NCI-H2081 (cell line): ENCODE measurements at regions not wholly inside any gene's neighbourhood (a gene's known extent, or its start where the extent isn't known, plus 50 kb on each side); places are given as distances from the start of the nearest gene placed in this dataset.
"Not testable (repeated sequence)": the region's sequence is repeated elsewhere in the genome, so short reads cannot be mapped to it uniquely, and the experiment has no call there.

Source experiments
- DNase-seq, 2 experiments: peaks; one replicate each; lab custom pipeline; 2025; lab: John Stamatoyannopoulos, UW

DNA sequence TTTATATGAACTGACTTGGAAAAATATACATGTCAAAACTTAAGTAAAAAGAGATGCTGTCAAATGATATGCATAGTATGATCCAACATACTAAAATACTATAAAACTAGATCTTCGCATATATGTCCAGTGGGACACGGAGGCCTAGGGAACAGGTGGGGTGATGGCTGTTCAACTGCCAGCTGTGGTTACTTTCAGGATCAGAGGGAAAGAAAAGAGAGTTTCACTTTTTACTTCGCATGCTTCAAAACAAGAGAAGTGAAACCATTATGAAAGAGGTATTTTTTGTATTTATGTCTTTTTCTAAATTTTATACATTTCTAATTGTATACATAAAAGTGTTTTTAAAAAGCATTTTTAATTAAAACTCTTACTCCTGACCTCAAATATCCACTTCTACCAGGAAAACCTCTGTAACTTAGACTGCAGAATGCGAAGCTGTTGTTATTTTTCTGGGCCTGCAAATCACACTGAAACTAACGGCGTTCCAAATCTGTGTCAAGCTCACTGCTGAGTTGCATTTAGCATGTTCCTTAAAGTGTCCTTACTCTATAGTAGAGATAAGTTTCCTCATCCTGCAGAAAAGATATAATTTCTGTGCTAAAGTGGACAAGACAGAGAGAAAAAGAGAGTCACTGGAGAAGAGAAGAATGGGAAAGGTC lies 97.8 kb upstream of the SLC35G4 start:
- no peak for DNase-seq

DNA sequence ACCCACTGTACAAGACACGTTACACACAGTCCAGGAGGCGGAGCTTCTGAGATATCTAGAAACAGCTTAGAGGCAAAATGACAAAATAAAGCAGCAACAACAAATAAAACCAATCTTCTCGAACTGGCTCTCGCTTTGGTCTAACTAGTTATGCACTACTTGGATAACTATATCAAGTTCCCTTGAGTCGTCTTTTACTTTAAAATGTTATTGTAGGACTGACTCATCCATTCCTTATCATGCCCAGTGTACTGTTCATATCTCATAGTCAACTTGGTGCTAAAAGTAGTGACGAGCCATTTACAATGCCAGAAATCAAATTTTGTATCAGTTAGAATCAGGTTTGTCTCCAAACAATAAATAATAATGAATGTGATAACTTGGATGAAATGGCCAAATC lies 102.5 kb upstream of the SLC35G4 start:
- DNase-seq: no peak

GRCh38 chr18:11505993-11506392 lies 103.4 kb upstream of the SLC35G4 start:
- DNase-seq: no peak

GRCh38 chr18:11504962-11505361 lies 104.4 kb upstream of the SLC35G4 start:
- DNase-seq: no peak

DNA sequence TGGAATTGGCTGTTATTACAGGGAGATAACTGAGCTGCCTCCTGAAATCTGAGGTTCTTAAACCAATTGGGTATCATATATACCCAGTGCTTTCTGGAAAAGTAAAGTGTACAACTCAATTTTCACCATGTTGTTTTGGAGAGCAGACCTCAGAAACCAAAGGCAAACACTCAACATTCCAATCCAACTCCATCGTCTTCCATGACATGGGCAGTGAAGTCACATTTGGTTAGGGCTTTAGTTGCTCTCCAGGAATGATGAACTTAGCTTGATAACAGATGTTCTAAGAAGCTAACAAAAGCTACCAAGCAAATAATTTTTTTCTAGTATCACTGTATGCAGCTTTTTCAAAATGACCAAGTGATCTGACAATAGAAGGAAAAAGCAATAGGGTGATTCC lies 107.0 kb upstream of the SLC35G4 start:
- DNase-seq: no peak

DNA sequence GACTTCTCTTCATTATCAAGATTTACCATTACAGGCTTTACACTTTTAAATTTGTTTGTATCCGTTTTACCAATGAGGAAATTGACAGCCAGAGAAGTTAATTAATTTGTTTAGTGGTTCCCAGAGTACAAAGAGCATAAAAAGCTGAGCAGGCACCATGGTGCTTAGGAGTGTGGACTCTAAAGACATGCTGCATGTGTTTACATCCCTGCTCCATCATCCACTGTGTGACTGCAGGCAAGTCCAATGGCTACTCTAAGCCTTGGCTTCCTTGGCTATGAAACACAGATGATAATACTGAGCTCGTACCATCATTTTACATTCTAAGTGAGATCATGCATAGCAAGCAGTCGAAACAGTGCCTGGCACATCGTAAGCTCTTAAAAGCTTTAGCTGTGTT lies 108.0 kb upstream of the SLC35G4 start:
- DNase-seq: no peak

DNA sequence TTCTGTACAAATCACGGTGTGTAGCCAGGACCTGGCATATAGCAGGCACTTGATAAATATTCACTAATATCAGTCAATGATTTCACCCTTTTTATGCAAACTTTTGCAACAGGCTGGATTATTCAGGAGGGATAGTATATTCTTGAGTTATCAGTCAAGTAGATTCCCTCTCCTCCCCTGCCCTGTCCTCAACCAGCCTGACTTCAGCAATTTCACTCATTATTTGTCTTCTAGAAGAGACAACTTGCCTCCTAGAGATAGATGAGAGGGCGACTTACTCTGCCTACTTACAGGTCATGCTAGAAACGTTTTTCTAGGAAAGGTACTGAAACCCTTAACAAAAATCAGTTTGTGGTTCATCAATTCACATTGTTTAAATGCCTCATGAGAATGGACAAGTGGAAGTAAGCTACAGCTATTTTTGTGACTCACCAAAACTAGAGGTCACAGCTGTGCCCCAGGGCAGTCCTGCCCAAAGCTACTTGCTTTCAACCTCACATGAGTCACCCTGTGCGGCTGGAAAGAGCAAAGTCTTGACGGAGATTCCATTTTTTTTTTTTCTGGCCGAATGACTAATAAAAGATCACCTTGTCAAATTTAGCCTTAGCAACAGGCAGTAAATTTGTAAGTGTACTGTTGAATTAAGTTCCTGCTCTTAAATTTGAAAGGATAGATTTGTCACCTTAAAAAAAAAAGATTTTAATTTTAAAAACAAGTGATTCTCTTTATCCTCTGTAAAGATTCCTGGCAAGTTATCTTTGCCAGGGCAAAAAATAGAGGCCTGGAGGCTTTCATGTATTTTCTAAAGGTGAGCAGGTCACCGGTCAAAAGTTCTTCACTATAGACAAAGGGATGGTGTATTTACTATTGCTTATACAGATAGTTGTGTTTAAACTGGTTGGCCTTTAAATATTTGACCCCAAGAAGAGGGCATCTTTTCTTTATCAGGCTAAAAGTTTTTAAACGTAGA lies 109.0 kb upstream of the SLC35G4 start:
- DNase-seq: no peak

- no peak for DNase-seq
Measured at GRCh38 chr18:11498821-11499220, 110.6 kb upstream of the SLC35G4 start.

- DNase-seq: no peak
Measured at GRCh38 chr18:11497585-11497984, 111.8 kb upstream of the SLC35G4 start.

DNA sequence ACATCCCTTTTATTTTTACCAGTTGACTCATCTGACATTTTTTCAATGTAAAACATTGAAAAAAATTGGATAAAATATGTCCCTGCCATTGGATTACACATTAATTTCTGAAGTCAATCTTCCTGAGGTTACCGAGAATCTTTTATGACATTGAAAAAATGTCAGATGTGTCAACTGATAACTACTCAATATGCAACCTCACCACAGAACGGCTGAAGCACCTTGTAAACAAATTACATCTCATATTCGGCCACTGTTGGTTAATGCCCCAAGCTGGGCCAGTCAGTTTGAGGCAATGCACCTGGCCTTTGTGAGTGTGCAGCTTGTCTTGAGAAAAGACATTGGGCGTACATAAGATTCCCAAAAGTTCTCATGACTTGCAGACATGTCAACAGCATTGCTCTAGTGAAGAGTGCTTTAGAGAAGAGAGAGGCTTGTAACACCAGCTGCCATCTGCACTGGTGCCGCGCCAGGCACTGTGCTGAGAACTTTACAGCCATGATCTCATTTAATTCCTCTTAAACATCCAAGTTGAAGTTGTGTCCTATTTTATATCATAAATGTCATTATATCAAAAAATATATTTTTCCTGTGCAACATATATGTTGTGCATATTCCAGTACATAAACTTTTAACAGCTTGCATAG lies 112.7 kb upstream of the SLC35G4 start:
- DNase-seq: no peak

DNA sequence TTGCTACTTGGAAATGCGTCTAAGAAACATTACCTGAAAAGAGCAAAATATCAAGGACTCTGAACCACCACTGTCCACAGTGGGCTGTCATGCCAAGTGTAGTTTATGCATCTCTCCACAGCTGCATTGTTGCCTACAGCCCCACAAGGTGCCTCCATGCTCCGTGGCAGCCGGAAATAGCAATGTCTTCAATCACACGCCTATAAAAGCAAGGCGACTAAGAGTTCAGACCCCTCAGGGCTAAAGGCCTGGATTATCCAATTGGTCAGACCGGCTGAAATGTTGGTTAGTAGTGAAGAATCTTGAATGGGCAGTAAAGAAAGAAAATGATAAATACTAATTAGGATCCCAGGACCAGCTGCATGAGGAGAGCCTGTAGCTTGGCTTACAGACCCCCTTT lies 114.0 kb upstream of the SLC35G4 start:
- DNase-seq: no peak

DNA sequence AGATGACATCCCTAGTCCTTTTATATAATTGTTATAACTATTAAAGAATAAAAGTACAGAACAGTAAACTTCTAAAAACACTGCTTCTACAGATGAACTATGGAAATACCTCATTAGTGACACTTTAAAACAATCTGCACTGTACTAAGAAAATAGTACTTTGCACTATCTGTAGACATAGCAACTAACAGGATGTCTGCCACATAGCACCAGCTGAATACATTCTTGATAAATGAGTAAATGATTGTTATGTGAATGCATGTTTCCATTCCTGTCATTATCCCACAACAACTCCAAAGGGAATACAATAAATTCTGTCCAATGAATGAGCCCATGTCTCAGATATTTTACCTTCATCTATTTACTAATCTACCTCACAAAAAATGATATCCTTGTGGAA lies 115.3 kb upstream of the SLC35G4 start:
- no peak for DNase-seq

DNA sequence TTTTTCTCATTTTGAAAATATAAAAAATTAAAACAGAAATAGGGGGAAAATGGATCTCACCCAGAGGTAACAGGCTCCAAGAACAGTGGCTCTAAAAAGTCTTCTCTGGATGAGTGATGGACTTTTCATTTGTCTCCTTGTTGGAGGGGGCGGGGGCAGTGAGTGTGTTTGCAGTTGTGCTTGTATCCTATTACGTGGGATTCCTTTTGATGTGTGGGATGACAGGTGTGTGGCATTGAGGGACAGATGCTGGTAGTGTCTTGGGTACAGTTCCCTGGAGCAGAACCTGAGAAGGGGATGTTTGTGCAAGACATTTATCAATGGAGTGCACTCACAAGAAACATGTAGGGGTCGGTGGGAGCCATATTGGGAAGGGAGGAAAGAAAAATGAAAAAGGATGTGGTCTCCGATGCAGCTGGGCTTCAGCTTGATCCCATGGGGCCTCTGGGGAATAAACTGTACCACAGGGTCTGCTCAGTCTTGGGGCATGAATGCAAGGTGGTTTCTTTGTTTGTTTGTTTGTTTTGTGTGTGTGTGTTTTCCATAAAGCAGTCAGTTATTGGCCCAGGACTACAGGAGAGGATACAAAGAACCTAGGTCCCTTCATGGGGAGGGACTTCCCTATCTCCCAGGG lies 120.0 kb upstream of the SLC35G4 start:
- no peak for DNase-seq

- no peak for DNase-seq
Measured at GRCh38 chr18:11488175-11488574, 121.2 kb upstream of the SLC35G4 start.

DNA sequence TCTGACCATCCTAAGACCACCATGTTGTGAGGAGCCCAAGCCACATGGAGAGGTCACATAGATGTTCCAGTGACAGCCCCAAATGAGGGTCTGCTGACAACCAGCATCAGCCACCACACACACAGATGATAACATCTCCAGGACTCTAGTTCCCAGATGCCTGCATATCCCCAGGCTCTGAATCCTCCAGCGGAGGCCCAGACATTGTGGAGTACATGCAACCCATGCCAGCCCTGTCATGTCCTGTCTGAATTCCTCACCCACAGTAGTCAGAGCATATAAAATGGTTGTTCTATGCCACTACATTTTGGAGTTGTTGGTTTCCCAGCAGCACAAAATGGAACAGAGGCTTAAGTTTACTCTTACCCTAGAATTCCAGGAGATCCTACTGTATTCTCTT lies 122.0 kb upstream of the SLC35G4 start:
- DNase-seq: no peak

DNA sequence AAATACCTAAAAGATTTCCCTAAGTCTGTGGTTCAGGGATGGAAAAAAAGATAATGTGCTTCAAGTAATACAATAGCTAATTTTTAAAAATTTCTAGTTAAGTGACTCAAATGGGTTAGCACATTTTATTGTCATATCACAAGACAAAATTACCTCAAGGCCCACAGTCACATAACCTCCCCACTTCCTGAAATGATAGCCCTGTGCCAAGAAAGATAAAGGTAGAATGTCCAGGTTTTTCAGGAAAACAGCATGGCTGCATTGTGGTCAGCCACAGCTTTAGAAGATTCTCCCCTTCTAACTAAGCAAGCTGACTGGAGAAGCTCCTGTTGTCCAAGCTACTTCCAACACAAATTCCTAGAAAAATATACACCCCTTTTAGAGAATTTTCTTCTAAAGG lies 127.1 kb upstream of the SLC35G4 start:
- no peak for DNase-seq

- no peak for DNase-seq
Measured at GRCh38 chr18:11480692-11481091, 128.7 kb upstream of the SLC35G4 start.

GRCh38 chr18:11479031-11479430 lies 130.4 kb upstream of the SLC35G4 start:
- not testable (repeated sequence) for DNase-seq

DNA sequence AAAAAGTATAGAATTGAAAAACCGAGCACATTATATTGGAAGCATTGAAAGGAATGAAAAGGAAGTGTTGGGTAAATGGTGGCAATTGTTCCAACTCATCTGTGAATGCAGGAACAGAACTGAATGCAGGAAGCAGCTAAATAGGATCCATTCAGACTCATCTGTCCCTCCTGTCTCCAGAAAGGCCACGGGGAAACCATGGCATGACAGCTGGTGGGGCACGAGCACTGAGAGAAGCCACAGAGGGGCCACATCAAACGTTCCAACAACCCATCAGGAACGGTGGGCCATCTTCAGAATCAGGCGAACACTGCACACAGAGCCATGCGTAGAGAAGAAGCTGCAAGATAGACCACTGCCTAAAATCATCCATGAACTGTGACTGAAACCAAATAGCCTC lies 138.5 kb upstream of the SLC35G4 start:
- DNase-seq: no peak

DNA sequence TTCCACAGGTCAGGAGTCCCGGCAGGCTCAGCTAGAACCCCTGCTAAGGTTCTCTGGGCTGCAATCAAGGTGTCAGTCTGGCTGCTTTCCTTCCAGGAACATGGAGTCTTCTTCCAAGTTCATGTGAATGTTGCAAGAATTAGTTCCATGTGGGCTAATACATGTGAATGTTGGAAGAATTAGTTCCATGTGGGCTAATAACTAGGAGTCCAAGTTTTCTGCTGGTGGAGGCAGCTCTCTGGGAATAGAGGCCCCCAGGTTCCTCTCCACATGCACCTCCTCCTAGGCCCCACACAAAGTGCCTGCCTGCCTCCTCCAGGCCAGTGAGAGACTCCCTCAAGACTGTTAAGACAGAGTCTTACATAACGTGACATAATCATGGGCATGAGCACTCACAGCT lies 140.8 kb upstream of the SLC35G4 start:
- no peak for DNase-seq

DNA sequence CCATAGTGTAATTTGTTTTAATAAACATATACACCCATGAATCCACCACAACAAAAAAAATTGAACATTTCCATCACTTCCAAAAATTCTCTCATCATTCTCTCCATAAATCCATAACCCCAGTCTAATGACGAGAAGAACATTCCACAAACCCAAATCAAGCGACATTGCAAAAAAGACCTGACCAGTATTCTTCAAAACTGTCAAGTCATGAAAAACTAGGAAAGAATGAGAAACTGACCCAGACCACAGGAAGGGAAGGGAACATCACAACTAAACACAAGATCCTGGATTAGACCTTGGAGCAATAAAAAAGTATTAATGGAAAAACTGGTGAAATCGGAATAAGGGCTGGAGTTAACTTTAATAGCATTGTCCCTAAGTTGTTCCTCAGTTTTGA lies 141.3 kb upstream of the SLC35G4 start:
- DNase-seq: no peak

- no peak for DNase-seq
Measured at GRCh38 chr18:11467611-11468010, 141.8 kb upstream of the SLC35G4 start.
